NCI-H146 (cell line): ENCODE measurements at regions not wholly inside any gene's neighbourhood (a gene's known extent, or its start where the extent isn't known, plus 50 kb on each side); places are given as distances from the start of the nearest gene placed in this dataset.
A peak's percentile ranks its signal among the peaks of the same experiment; 100 is the strongest.
"Not testable (repeated sequence)": the region's sequence is repeated elsewhere in the genome, so short reads cannot be mapped to it uniquely, and the experiment has no call there.

Experiments used
- DNase-seq: peaks from one replicate; lab custom pipeline; 2025; lab: John Stamatoyannopoulos, UW

DNA sequence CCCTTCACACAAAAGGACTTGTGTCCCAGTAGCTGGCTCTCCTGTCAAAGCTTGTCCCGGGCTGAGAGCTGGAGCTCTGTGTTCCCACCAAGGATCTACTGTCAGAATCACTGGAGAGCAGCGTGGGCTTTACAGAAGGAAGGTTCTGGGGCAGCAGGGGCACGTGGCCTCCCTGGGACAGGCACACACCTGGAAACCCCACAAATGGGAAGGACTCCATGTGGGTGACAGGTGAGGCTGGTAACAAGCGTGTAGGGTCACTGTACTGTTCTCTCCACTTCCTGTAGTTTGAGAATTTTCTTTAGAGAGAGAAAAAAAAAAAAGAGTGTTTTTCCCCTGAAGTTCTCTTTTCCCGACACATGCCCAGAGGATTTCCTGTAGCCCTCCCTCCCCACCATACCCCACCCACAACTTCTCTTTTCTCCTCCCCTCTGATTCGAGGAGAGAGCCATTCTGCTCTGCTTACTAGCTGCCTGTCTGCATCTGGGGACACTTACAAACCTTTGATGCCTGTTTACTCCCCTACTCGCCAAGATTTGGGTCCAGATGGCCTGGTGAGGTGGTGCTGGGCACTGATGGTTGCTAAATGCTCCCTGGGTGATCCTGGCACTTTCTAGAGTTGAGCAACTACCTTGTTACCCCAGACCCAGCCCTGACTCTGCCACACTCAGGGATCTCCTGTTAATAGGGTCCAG lies 84.1 kb upstream of the SIRPA start:
- no peak for DNase-seq

DNA sequence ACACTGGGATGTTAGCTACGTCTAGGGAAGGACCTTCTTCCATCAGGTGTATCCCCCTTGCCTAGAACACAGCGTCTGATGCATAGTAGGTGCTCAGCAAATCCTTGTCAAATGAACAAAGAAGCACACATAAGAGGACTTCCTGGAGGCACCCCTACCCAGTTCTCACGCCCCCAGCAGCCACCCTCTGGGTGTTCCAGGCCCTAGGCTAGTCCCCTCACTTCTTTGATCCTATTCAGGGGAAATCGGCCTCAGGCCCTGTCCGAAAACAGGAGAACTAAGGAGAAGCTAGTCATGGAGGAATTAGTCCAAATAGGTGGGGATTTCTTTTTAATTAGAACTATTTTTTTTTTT lies 84.7 kb upstream of the SIRPA start:
- DNase-seq, result no peak

DNA sequence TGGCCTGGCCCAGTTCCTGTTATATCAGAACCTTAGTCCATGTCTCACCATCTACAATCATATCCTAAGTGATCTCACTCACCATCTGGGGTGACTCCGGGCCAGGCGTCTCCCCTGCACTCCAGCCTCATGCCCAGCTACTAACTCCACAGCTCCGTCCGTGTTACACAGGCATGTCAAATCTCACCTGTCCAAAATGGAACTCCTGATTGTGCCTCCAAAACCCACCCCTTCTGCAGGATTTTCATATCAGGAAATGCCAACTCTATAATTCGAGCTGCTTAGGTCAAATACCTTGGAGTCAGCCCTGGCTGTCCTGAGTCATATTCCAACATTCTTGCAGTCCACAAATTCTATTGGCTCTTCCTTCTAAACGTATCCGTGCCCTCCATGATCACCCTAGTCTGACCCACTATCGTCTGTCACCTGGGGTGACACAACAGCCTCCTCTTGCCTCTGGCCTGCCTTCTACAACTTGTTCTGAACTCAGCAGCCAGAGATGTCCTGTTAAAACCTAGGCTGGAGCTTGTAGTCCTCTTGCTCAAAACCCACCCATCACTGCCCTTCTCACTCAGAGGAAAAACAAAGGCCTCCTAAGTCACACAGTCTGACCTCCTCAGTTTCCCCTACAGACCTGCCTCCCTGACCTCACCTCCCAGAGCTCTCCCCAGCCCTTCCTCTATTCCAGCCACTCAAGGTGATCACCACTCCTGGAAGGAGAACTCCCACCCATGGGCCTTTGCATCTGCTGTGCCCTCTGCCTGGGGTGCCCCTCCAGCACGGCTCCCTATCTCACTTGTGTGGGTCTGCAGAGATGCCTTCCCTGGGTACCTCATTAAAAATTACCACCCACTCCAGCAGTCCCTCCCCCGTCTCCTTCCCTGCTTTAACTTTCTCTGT lies 85.3 kb upstream of the SIRPA start:
- no peak for DNase-seq

DNA sequence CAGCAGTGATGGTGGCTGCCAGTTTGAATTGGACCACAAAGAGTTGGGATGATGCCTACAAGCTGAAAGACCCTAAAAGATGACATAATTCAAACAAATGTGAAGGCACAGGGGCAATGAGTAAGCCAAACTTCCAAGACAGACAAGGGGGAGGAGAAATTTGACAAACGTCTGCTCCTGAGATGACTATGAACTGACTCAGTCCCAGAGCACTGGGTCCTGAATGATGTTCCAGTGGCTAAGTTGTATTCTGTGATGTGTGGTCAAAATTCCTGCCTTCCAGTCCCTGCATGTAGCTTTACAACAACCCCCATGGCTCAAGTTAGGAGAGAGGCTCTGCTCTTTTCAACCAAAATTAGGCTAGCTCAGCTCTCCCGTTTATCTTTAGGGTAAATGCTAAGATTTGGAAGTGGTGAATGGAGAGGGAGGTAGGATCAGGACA lies 86.1 kb upstream of the SIRPA start:
- no peak for DNase-seq

DNA sequence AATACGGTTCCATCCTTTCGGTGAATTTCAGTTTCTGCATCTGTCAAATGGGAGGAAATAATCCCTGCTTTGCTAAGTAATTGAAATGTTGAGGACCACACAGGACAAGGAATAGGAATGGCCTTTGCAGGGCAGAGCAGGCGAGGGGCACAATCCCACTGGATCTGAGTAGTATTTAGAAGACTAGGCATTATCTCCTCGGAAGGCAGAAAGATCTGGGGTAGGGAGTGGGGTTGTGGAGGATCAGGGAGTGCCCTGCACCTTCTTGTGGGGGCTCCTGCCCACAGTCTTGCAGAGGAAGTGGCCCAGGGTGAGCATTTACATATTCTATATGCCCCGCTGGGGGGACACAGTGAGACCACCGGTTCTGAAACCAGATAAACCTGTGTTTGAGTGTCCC lies 87.1 kb upstream of the SIRPA start:
- no peak for DNase-seq

DNA sequence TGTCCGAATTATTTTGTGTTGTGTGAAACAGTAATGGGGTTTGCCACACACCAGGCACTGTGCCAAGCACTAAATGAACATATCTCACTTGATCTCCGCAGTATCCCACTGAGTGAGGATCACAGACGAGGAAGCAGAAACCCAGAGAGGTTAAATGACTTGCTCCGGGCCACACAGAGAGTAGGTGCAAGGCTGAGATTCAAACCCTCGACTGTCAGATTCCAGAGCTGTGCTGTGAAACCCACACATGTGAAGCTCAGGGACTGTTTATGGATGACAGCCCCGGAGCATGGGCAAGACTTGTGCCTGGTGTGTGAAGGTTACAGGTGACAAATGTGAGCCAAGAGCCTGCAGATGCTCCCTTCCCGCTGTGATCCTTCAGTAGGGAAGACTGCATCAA lies 87.8 kb upstream of the SIRPA start:
- DNase-seq, result no peak

DNA sequence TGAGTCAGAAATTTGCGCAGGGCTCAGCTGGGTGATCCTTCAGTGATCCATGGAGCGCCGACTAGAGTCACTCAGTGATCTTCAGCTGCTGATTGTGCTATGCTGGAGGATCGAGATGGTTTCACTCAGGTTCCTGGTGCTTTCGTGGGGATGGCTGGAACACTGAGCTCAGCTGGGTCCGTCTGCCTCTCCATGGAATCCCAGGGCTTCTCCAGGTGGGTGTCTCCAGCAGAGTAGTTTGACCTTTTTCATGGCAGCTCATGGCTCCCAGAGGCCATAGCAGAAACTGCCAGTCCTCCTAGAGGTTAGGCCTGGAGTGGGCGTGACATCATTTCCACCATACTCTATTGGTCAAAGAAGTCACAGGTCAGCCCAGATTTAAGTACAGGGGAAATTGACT lies 88.8 kb upstream of the SIRPA start:
- no peak for DNase-seq

DNA sequence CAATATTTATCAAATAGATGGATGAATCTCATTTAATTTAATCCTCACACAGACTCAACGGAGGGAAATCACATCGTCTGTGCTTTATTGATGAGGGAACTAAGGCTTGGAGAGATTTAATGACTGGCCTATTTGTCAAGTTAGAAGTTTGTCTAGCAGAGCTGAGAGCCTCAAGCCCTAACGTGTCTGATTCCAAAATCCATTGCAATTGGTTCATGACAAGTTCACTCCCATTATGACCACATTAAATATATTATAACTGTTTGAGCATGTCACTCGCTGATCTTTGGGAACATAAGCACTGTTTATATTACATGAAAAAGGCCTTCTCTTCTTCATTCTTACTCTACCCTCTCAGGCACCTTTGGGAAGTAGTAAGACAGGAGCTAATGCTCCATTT lies 89.4 kb upstream of the SIRPA start:
- DNase-seq, result no peak

DNA sequence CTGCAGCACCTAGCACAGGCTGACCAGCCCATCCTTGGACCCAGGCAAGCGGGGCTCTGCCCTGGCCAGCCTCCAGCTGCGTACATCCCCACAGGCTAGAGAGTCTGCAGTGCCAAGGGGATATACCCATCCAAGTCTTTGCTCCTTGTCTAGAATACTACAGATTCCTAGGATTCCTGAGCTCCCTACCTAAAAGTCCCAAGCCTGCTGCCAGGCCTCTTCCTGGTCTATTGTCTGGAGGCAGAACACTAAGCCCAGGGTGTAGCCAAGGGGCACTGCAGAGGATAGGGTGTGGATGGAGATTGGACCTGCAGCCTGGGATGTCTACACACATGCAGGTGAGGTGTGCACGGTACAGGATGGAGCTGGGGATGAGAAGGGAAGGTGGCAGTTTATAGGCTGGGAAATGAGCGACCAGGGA lies 90.0 kb upstream of the SIRPA start:
- DNase-seq, result no peak

DNA sequence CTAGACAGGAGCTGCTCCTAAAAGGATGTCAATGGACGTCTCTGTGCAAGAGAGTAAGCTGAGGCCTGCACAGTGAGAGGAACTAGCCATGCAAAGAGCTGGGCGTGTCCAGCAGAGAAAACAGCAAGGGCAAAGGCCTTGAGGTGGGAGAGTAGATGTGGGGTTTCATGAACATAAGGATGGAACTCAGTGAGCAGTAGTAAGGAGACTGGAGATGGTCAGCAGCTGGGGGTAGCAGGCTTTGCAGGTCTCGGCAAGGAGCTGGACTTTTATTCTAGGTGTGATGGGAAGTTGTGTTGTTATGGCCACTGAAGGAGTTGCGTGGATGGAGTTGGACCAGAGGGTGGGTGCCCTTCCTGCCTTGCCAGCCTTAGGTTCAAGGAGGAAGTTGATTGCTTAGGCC lies 90.7 kb upstream of the SIRPA start:
- DNase-seq, result no peak

DNA sequence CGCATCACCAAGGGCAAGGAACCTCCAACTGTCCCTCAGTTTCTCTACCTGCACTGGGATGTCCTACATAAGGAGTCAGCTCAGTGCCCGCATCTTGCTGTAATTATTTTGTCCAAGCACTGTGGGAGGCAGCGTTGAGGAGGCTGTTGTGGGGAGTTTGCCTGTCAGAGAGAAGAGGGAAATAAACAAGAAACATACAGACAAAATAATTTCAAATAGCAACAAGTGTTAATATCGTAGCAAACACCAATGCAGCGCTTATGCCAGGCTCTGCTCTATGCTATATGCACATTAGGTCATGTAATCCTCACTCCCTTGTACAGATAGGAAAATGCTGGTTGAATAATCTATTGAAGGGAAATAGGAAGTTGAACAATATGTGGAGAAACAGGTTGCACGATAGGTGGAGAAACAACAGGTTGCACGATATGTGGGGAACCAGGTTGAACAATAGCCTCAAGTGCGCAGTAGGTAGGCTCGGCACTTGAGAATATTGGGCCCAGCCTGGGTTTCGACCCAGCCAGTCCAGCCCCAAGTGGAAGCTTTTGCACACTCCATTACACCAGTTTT lies 91.2 kb upstream of the SIRPA start:
- no peak for DNase-seq

DNA sequence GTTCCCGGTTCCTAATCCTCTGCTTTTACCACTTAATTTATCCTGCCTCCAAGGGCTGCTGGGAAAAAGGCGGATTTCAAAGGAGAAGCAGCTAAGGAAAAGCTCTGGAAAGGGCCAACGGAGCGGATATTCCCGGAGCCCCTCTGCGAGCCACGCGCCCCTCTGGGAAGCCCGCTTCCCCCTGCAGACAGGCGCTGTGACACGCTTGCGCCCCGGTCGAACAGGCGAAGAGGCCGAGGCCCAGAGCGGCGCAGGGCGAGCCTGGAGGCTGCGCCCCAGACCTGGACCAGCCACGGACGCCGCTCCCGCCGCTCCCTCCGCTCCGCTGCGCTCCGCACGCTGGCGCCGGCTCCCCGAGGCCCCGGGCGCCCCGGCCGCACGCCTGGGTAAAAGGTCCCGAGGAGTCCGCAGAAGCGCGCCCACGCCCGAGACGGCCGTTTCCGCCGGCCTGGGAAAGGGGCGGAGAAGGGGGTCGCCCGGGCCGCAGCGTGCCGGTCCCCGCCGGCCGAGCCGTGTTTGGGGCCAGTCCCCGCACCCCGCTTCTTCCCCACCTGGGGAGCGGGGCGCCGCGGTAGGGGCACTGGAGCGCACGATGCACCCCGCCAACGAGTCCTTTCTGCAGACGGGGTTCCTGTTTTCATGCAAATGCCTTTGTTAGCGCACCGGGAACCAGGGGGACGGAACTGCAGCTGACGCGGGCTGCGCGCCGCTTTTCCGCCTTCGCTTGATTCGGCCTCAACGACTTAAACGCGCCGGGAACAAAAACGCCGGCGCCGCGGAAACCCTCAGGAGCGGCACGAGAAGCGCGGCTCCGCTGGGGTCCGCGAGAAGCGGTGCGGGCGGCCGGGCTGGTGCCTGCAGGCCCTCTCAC lies 91.9 kb upstream of the SIRPA start:
- DNase-seq, result peak; percentile 11

DNA sequence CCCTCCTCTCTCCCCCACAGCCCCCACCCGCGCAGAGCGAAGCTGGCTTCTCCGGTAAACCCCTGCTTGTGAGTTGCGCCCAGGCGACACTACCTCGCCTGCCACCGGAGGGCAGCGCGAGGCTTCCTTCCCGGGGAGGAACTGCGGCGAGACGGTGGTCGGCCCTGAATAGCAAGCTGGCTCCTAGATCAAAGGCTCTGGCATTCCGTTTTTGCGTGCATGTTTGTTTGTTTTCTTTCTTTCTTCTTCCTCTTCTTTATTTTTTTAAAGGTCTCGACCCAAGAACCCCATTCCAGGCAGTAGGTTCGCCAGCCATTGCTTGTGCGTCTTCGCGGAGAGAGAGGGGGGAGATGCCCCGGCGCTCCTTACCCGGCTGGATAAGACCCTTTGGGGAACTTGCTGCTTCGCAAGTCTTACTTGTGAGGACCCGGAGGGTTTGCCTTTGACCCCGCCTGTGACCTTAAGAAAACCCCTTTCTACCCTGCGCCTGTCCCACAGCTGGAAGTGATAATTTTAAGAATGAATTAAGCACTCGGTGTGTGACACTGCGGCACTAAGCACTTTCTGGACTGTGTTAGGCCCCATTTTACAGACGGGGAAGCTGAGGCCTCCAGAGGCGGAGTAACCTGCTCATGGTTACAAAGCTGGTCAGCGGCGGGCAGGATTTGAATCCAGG lies 92.7 kb upstream of the SIRPA start:
- DNase-seq, result no peak

DNA sequence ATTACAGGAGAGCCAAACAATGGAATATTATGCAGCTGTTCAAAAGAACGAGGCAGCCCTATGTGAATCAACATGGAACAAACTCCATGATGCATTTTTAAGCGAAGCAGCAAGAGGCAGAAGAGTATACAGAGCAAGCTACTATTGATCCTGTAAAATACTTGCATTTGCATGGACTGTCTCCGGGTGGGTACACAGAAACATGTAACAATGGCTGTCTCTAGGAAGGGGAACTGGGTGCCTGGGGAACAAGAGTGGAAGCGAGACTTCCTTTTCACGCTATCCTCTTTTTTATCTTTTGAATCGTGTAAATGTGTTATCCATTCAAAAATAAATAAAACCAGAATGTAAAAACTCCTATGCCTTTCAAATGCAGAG lies 93.3 kb upstream of the SIRPA start:
- no peak for DNase-seq

DNA sequence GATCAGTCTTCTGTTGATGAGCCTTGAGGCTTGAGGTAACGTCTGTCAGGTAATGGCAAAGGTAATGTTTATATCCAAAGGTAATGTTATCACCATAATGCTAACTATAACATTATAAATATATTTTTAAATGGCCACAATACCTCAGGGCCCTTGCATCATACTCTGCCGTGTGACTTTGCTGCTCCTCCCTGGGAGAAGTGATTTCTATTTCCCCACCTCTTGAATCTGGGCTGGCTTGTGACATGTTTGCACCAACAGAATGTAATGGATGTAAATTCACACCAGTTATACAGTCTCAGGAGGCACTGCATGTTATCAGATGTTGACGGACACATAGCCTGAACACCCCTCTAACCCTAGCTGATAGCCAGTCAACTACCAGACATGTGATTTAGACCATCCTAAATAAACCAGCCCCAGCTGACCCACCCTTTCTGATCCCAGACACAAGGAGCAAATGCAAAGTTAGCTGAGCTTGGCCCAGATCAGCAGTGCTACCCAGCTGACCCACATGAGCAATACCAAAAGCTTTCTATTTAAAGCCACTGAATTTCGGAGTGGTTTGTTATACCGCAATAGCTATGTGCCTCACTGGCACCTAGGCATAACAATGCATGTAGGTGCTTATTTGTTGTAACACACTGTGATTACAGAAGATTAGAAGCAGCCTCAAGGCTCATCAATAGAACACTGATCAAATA lies 93.8 kb upstream of the SIRPA start:
- no peak for DNase-seq

DNA sequence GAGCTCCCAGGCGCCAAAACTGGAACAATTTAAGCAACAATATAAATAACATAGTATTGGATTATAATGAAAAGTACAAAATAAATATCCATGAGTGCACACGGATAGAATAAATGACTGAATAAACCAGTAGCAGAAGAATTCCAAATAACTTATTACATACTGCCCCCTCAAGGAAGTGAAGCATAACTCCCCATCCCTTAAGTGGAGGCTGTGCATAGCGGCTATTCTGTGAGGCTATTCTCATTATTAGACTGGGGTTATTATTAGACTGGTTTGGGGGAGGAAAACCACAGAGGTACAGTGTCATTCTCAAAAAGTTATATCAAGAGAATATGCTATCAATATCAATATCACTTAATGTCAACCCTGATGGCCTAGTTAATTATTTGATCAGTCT lies 94.4 kb upstream of the SIRPA start:
- no peak for DNase-seq

DNA sequence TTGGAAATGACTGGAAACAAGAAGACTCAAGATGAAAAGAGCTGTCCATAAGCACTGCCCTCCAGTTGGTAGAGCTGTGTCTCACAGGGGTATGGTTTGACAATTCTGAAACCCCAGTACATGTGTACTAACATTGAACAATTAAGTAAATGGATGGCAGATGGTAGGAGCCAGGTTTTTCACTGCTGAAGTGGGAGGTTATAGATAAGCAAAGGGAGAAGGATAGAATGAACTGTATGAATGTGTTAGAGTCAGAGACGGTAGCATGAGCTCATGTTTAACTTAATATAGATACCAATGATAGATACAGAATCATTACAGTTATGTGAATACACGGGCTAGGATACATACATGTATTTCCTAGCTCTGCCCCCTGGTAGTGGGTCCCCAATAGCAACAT lies 95.0 kb upstream of the SIRPA start:
- DNase-seq, result no peak

DNA sequence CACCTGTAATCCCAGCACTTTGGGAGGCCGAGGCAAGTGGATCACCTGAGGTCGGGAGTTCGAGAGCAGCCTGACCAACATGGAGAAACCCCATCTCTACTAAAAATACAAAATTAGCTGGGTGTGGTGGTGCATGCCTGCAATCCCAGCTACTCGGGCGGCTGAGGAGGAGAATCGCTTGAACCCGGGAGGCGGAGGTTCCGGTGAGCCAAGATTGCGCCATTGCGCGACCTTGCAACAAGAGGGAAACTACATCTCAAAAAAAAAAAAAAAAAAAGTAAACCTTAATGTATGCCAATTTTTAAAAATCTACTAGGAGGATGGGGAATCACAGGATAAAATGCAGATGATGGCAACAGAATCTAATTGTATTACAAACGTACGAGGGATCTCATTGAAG lies 95.5 kb upstream of the SIRPA start:
- not testable (repeated sequence) for DNase-seq

DNA sequence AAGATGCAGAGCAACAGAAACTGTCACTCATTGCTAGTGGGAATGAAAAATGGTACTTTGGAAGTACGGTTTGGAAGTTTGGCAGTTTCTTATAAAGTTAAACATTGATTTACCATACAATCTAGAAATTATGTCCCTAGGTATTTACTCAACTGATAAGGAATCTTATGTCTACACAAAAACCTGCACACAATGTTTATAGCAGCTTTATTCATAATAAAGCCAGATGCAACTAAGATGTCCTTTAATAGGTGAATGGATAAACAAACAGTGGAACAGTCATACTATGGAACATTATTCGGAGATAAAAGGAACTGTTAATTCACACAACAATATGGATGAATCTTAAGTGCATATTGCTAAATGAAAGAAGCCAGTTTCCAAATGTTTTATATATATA lies 96.2 kb upstream of the SIRPA start:
- no peak for DNase-seq

DNA sequence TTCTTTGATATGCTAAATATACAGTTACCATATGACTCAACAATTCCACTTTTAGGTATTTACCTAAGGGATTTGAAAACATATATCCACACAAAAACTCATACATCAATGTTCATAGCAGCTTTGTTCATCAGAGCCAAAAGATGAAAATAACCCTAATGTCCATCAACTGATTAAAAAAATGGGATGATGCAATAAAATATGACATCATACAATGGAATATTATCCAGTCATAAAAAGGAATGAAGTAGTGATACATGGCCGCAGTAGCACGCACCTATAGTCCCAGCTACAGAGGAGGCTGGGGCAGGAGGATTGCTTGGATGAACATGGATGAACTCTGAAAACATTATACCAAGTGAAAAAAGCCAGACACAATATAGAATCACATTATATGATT lies 101.4 kb upstream of the SIRPA start:
- DNase-seq, result no peak

DNA sequence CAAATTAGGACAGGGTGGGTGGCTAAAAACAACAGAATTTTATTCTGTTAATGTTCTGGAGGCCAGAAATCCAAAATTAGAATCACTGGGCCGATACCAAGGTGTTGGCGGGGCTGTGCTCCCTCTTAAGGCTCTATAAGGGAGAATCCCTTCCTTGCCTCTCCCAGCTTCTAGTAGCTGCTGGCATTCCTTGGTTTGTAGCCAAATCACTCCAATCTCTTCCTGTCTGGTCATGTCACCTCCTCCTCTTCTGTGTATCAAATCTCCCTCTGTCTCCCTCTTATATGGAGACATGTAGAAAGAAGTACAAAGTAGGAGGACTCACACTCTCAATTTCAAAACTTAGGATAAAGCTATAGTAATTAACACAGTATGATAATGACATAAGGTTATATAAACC lies 102.9 kb upstream of the SIRPA start:
- DNase-seq, result no peak
